ENCODE measurements at regions not wholly inside any gene's neighbourhood (a gene's known extent, or its start where the extent isn't known, plus 50 kb on each side); places are given as distances from the start of the nearest gene placed in this dataset.
"Not testable (repeated sequence)": the region's sequence is repeated elsewhere in the genome, so short reads cannot be mapped to it uniquely, and the experiment has no call there.

DNA sequence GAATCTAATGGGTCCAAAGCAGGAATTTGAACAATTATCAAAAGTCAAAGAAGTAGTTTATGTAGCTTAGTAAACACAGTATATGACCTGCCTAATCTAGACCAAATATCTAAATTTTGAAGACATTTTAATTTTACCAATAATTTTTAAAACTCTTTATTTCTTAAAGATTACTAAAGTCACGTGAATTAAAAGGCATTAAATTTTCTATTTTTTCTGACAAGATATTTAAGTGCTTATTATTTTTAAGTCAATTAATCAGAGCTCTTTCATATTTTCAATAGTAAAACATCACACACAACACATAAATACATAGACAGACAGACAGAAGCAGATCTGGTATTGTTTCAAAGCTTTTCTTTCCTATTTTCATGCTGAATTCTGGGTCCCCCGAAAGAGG lies 89.5 kb downstream of the ZNF467 start:
- in situ Hi-C loops (cut with HindIII; ENCODE audit: low sequenced_read_pairs) = no loop called here

DNA sequence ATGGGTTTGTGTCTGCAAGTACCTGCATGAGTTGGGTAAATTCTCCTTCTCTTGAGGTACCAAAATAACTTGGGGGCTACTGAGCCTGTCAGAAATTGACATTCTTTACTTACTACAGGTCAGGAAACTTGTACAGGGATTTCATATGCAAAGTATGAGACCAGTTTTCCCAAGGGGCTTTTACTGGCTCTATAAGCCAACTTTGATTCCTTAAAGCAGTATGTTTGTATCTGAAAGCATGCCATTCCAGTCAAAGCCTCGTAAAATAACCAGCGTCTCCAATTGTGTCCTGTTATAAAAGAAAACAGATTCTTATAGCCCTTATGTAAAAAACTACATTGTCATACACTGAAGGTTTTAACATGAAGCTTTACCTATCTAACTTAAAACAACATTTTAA lies 90.2 kb downstream of the ZNF467 start:
- in situ Hi-C loops (cut with HindIII; ENCODE audit: low sequenced_read_pairs) = no loop called here

DNA sequence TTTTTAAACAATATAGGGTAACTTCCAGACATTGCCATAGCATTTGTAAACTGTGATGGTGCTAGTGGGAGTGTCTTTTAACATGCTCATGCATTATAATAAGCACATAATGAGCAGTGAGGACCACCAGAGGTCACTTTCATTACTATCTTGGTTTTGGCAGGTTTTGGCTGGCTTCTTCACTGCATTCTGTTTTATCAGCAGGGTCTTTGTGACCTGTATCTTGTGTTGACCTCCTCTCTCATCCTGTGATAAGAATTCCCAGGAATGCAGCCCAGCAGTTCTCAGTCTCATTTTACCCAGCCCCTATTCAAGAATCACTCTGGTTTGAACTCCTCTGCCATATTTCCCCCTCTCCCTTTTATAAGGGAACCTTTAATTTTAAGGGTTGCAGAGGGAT lies 91.3 kb downstream of the ZNF467 start:
- in situ Hi-C loops (cut with HindIII; ENCODE audit: low sequenced_read_pairs) = no loop called here

DNA sequence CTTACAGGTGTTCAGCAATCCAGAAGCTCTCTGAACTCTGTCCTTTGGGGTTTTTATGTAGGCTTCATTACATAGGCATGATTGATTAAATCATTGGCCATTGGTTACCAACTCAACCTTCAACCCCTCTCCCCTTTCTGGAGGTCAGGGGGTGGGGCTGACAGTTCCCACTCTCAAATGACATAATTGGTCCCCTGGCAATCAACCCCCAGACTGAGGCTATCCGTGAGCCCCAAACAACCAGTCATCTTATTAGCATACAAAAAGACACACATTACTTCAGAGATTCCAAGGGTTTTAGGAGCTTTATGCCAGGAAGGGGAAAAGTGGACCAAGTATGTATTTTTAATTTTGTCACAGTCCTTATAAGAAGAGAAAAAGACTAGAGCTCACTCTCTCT lies 92.1 kb downstream of the ZNF467 start:
- in situ Hi-C loops (cut with HindIII; ENCODE audit: low sequenced_read_pairs) = no loop called here

DNA sequence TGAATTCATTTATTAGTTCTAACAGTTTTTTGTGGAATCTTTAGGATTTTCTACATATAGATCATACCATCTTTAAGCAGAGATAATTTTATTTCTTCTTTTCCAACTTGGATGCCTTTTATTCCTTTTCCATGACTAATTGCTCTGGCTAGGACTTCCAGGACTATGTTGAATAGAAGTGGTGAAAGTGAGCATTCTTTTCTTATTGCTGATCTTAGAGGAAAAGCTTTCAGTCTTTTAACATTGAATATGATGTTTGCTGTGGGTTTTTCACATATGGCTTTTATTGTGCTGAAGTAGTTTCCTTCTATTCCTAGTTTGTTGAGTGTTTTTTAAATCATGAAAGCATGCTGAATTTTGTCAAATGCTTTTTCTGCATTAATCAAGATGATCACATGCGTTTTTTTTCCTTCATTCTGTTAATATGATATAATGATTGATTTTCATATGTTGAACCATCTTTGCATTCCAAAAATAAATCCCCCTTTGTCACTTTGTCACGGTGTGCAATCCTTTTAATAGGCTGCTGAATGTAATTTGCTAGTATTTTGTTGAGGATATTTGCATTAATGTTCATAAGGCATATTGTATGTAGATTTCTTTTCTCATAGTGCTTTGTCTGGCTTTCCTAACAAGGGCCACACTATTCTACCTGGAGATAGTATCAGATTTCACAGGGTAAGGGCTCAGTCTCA lies 92.9 kb downstream of the ZNF467 start:
- in situ Hi-C loops (cut with HindIII; ENCODE audit: low sequenced_read_pairs) = no loop called here

DNA sequence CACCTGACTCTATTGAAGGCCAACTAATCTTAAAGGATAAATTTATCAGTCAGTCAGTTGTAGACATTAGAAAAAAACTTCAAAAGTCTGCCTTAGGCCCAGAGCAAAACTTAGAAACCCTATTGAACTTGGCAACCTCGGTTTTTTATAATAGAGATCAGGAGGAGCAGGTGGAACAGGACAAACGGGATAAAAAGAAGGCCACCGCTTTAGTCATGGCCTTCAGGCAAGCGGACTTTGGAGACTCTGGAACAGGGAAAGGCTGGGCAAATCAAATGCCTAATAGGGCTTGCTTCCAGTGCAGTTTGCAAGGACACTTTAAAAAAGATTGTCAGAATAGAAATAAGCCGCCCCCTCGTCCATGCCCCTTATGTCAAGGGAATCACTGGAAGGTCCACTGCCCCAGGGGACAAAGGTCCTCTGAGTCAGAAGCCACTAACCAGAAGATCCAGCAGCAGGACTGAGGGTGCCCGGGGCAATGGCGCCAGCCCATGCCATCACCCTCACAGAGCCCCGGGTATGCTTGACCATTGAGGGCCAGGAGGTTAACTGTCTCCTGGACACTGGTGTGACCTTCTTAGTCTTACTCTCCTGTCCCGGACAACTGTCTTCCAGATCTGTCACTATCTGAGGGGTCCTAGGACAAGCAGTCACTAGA lies 98.5 kb downstream of the ZNF467 start:
- in situ Hi-C loops (cut with HindIII; ENCODE audit: low sequenced_read_pairs) = not testable (repeated sequence)

DNA sequence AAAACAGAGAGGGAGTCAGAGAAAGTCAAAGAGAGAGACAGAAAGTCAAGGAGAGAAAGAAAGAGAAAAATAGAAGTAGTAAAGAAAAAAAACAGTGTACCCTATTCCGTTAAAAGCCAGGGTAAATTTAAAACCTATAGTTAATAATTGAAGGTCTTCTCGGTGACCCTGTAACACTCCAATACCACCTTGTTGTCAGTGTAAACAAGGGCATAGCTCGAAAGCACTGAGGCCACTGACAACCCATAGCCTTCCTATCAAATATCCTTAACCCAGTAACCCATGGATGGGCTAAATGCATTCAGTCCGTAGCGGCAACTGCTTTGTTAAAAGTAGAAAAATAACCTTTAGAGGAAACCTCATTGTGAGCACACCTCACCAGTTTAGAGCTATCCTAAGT lies 100.4 kb downstream of the ZNF467 start:
- in situ Hi-C loops (cut with HindIII; ENCODE audit: low sequenced_read_pairs) = no loop called here

DNA sequence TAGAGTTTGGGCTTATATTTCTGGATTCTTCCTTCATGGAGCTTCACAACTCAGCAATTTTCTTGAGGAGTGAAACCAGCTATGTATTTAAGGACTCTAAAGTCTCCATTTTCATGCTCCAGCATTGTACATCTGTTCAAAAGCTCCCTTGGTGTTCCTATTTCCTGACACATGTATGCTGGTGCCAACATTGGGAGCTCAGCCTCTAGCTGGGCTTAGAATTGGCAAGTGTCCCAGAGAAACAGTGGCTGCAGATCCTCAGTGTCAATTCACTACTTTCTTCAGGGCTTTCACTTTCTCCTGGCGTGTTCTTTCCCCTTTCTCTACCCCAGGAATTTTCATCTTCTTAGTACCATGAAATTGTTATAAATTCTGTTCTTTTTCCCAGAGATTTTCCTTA lies 103.1 kb downstream of the ZNF467 start:
- in situ Hi-C loops (cut with HindIII; ENCODE audit: low sequenced_read_pairs) = no loop called here

DNA sequence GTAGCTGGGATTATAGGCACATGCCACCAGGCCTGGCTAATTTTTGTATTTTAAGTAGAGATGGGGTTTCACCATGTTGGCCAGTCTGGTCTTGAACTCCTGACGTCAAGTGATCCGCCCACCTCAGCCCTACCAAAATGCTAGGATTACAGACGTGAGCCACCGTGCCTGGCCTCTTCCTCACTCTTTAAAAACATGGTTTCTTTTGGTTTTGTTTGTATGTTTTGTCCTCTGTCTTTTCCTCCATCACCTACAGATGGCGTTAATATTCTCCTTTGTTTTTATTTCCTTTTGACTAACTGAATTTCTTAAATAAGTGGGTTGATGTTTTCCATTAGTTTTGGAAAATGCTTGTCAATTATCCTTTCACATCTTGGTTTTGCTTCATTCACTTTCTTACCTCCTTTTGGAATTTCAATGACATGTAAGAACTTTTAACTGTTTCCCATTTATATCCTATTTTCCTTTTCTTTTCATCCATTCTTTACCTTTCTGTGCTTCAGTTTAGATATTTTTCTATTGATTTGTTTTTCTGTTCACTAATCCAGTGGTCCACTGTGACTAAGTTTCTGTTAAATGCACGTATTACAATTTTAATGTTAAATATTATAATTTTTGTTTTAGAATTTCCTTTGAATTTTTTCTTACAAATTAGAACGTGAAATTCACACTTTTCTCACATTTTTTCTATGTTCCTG lies 104.1 kb downstream of the ZNF467 start:
- in situ Hi-C loops (cut with HindIII; ENCODE audit: low sequenced_read_pairs) = no loop called here

DNA sequence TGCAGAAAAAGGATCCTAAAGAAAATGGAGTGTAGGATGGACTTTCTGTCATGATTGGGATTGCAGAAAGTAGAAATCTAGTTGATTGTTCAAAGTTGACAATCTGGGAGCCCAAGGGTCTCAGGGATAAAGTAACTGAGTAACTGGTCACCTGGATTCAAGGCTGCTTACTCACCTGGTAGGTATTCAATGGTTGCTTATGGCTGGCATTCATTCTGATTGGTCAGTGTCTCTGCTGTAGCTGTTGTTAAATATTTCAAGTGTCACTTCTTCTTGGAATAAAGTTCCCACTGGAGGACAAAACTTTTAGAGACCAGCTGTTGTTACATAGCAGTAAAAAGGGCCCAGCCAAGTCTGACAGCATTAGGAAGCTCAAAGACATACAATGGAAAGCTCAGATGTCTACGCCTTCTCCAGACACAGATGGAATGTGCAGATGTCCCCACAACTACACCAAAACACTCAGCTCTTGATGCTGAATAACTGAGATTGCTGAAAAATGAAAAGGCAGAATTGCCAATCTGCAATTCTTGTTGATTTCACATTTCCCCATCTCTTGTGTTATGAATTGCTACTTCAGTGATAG lies 106.9 kb downstream of the ZNF467 start:
- in situ Hi-C loops (cut with HindIII; ENCODE audit: low sequenced_read_pairs) = no loop called here

DNA sequence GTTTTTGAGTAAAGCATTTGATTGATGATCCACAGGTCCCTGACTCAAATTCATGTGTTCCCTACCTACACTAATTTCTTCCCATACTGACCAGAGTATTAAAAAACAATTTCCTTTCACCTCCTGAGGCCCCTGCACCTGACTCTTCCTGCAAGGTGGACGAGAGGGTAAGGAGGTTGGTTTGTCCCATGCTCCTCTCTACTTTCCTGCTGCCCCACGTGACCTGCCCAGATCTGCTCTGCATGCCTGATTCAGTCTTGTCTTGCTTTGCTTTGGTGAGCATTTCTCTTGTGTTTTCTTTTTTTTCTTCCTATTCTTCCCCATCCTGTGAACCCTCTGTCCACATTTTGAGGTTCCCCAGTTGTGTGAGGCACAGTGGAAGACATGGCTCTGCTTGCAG lies 107.8 kb downstream of the ZNF467 start:
- in situ Hi-C loops (cut with HindIII; ENCODE audit: low sequenced_read_pairs) = not testable (repeated sequence)

DNA sequence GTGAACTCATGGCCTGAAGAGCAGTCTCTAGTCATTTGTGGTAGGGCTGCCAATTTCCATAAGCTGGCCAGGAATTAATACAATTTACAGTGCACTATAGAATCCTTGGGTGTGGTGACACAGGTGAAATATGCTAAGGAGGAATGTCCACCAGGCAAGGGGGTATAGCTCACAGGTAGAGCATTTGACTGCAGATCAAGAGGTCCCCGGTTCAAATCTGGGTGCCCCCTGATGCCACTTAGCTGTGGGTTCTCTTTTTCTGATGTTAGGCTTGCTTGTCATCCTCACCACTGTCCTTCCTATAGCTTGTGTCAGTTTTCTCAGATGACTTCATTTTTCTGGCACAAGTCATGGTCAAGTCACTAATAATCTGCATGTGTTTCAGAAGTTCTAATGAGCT lies 108.7 kb downstream of the ZNF467 start:
- in situ Hi-C loops (cut with HindIII; ENCODE audit: low sequenced_read_pairs) = no loop called here

DNA sequence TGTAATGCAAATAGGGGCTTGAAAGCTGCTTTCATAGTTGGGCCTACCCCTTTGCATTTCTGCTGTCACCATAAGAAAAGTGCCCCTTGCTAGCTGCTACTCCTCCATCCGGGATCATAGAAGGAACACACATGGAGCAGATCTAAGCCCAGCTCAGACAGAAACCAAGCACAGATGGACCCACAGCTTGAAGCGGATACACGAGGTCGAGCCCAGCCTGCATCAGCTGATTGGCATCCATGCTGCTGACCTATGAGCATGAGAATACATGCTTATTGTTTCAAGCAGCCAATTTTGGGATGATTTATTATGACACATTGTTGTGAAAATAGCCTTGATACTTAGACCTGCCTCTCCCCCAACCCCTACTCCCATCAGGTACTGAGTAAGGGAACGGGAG lies 109.2 kb downstream of the ZNF467 start:
- in situ Hi-C loops (cut with HindIII; ENCODE audit: low sequenced_read_pairs) = no loop called here

DNA sequence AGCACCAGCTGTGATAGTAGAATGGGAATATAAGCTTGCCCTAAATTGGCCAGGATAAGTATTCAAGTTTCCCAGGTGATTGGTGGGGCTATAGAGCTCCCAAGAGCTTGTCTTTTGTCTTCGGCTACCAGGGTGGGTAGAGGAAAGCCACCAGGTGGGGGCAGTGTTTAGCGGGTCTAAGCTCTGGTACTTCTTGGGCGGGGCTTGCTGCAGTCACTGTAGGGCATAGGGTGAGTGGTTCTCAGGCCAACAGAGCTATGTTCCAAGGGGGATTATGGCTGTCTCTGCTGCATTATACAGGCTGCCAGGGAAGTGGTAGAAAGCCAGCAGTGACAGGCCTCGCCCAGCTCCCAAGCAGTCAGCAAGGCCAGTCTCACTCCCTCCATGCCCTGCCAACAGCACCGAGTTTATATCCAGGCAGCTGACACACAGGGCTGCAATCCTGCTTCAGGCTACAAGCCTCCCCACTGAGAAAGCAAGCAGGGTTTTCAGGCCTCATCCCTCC lies 110.7 kb downstream of the ZNF467 start:
- in situ Hi-C loops (cut with HindIII; ENCODE audit: low sequenced_read_pairs) = no loop called here

DNA sequence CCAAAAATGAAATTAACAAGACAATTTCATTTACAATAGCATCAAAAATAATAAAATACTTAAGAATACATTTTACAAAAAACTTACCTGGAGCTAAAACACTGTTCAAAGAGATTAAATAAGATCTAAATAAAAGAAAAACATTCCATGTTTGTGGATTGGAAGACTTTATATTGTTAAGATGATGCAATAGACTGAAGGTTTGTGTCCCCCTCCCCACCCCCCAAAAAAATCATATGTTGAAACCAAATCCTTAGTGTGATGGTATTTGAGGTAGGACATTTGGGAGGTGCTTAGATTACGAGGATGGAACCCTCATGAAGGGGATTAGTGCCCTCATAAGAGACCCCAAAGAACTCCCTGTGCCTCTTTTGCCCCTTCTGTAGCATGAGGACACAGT lies 117.6 kb downstream of the ZNF467 start:
- in situ Hi-C loops (cut with HindIII; ENCODE audit: low sequenced_read_pairs) = no loop called here

DNA sequence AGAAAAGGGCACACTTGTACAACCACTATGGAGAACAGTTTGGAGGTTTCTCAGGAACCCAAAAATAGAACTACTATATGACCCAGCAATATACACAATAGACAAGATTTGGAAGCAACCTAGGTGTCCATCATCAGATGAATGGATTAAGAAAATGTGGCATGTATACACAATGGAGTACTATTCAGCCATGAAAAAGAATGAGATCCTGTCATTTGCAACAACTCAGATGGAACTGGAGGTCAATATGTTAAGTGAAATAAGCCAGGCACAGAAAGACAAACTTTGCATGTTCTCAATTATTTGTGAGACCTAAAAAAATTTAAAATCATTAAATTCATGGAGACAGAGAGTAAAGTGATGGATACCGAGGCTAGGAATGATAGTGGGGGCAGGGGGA lies 118.8 kb downstream of the ZNF467 start:
- in situ Hi-C loops (cut with HindIII; ENCODE audit: low sequenced_read_pairs) = no loop called here

DNA sequence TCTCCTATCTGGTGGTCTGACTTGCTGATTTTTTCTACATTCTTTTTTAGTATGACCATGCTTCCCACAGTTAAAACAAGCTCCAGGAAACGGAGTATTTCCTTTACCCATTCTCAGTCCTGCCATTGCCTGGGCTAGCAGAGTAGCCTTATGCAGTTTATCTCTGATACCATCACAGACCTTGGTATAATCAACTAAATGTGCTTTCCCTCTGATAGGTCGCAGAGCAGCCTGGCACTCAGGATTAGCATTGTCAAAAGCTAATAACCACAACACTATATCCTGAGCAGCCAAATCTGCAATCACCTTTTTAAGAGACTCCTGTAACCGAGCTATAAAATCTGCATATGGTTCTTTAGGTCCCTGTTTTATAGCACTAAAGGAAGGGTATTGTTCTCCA lies 123.2 kb downstream of the ZNF467 start:
- in situ Hi-C loops (cut with HindIII; ENCODE audit: low sequenced_read_pairs) = not testable (repeated sequence)

DNA sequence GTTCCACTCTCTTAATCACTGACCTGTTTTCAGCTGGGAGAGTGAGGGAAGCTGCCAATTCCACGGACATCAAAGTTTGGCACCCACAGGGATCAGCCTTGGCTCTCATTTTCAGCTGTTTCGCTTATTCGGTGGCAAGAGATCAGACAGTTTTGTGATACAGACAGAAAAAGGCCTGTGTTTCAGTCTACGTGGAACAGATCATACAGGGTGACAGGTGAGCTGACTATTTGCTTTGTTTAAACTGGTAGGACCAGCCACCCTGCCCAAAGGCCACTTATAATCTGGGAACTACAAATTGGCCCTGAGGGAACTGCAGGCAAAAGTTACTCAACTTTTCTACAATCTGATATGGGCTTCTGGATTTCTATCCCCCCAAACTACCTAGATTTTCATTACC lies 128.6 kb downstream of the ZNF467 start:
- in situ Hi-C loops (cut with HindIII; ENCODE audit: low sequenced_read_pairs) = no loop called here

DNA sequence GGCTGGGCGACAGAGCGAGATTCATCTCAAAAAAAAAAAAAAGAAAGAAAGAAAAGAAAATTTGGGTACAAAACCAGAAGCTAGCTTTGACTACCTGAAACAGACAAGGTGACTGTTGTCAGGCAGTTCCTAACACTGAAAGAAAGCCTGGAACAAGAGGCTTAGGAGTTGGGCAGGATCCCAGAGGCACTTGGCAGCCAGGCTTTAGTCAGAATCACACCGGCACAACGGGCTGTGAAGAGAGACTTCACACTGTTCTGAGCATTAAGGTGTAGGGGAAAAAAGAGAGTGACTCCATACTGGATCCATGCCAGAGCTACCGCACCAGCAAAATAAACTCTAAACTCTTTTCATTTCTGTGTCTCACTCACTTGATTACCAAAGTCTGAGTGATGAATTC lies 130.8 kb downstream of the ZNF467 start:
- in situ Hi-C loops (cut with HindIII; ENCODE audit: low sequenced_read_pairs) = no loop called here

DNA sequence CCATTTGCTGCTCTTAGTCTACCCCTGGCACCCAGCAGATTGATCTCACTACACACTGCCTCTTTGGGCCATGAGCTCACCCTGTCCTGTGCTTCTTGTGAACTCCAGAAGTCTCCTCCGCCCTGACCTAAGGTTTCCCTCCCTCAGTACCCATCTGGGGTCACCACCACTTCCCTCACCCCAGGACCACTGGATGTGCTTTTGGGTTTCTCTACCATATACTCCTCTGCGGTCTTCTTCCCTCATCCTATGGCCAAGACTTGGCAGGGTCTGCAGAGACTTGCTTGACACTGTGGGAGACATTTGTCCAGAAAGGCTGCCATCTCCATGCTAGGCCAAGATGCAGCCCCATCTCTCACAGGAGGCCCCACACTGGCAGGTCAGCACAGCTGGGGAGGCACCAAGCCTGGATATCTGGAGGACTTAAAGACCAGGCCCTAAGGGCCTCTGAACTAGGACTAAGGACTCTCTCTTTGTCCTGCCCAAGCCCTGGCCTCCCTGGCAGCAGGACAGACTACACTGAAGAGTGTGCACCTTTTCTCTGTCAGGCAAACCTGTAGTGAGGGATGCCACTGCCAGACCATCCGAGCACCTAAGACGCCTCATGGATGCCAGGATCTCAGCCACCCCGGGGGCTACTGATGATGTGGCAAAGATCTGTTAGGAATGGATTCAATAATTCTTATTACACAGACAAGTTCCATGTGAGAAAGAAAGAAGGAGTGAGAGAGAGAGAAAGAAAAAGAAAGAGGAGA lies 134.6 kb downstream of the ZNF467 start:
- in situ Hi-C loops (cut with HindIII; ENCODE audit: low sequenced_read_pairs) = no loop called here
